EL (cell line): ENCODE measurements at regions not wholly inside any gene's neighbourhood (a gene's known extent, or its start where the extent isn't known, plus 50 kb on each side); places are given as distances from the start of the nearest gene placed in this dataset.
"Not testable (repeated sequence)": the region's sequence is repeated elsewhere in the genome, so short reads cannot be mapped to it uniquely, and the experiment has no call there.

Experiments used
- DNase-seq: peaks from one replicate; pipeline ENCODE4 v3.0.0-alpha.2; 2016

DNA sequence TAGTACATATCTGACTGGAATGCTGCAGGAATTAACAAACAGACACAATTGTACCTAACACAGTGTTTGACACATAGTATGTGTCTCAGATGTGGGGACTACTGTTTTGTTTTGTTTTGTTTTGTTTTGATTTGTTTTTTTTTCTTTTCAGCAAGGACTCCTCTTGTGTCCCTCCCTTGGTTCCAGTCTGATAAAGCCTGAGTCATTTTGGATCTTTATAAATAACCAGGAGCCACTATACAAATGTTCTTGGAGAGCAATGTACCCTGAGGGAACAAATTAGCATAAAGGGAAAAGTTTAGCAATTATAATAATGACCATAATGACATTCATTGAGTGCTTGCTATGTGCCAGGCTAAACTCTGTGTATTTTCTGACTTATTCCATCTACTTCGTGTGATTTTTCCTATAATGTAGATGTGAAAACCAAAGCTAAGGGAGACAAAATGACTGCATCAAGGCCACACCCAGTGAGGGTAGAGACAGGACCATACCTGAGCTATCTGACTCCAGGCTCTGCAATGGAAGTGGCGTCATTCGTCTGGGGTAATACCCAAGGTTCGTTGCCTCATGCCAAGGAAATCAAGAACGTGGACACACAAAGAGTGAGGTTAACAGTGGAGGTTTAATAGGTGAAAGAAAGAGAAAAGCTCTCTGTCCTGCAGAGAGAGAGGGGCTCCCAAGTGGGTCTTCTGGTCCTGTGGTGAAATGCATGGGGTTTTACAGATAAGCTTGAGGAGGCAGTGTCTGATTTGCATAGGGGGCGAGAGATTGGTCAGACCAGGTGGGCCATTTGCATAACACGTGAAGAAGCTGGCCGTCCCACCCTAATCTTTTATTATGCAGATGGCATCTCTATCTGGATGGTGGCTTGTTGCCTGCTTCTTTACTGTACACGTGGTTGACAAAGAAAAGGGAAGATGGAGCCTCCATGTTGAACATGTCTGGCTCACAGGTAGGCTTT lies 285.5 kb upstream of the SFSWAP start:
- no peak for DNase-seq

- DNase-seq: no peak
Observed at GRCh38 chr12:131428091-131428685, 282.7 kb upstream of the SFSWAP start.

DNA sequence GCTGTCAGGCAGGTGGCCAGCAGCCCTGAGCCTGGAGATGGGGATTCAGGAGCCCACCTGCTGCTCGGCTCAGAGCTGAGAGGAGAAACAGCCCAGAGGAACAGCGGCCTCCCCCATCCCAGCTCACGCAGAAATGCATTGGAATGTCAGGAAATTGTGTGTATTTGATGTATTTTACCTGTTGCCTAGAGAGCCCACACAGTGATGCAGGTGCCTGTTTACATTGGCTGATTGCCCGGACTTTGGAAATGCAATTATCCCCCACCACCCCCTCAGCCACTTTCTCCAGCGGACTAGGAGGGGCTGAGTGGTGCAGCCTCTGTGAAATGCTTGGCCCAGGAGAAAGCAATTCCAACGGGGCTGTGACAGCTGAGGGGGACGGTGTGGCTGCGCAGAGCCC lies 281.7 kb upstream of the SFSWAP start:
- not testable (repeated sequence) for DNase-seq

GRCh38 chr12:131429697-131430096 lies 281.2 kb upstream of the SFSWAP start:
- not testable (repeated sequence) for DNase-seq

DNA sequence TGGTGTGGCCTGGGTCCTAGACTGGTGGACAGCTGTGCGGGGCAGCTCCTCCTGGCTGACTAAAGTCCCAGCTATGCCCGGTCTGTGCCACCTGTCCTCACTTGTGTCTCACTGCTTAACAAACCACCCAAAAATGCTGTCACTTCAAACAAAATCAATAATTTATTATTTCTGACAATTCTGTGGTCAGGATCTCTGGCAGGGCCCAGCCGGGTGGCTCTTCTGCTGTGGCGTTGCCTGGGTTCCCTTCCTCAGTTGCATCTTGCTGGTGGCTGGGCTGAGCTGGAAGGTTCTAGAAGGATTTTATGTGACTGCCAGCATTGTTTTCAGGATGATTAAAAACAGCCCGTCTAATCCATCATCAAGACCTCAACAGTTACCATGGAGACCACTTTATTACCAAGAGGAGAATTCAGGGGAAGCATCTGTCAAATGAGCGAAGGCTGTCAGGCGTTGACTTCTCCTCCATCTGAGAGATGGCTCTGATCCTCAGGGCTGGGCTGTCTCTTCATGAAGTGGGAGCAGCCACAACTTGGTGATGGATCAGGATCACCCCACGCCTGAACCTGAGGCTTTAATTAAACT lies 280.6 kb upstream of the SFSWAP start:
- DNase-seq: no peak

DNA sequence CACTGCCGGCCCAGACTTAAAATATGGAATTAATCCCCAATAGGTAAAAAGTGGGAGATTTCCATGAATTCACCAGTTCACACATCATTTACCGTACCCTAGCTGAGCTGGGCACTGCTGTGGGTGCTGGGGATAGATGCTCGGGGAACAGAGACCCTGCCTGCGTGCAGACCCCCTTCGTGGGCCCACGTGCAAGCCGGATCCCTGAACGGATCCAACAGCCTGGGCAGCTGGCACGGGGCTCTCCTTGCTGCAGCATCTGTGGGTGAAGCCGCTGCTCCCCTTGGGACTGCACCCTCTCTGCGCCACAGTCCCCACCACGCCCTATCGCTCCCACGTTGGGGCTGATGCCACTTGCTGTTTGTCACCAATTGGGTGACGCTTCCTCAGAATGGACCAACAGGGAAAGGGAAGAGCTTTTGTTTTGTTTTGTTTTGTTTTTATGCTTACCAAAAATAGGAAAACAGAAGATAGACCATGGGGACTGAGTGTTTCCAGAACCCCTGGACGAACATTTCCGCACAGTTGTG lies 279.7 kb upstream of the SFSWAP start:
- DNase-seq: not testable (repeated sequence)

DNA sequence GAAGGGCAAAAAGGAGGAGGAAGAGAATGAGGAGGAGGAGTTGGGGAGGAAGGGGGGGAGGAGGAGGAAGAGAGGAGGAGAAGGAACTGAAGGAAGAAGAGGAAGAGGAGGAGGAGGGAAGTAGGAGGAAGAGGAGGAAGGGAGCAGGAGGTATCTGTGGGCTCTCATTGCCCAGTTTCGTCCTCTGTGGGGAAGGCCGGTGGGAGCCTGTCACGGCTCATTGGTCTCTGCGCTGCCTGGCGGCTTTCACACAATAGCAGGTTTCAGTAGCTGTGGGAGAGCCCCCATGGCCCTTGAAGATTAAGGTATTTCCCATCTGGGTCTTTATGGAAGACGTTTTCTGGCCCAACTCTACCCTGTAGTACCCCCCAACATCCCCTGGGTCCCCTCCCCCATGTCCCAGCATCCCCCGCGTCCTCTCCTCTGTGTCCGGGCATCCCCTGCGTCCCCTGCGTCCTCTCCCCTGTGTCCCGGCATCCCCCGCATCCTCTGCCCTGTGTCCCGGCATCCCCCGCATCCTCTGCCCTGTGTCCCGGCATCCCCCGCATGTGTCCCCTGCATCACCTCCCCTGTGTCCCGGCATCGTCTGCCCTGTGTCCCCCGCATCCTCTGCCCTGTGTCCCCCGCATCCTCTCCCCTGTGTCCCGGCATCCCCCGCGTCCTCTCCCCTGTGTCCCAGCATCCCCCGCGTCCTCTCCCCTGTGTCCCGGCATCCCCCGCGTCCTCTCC lies 278.2 kb upstream of the SFSWAP start:
- DNase-seq: no peak

GRCh38 chr12:131434208-131435125 lies 276.4 kb upstream of the SFSWAP start:
- DNase-seq: no peak

DNA sequence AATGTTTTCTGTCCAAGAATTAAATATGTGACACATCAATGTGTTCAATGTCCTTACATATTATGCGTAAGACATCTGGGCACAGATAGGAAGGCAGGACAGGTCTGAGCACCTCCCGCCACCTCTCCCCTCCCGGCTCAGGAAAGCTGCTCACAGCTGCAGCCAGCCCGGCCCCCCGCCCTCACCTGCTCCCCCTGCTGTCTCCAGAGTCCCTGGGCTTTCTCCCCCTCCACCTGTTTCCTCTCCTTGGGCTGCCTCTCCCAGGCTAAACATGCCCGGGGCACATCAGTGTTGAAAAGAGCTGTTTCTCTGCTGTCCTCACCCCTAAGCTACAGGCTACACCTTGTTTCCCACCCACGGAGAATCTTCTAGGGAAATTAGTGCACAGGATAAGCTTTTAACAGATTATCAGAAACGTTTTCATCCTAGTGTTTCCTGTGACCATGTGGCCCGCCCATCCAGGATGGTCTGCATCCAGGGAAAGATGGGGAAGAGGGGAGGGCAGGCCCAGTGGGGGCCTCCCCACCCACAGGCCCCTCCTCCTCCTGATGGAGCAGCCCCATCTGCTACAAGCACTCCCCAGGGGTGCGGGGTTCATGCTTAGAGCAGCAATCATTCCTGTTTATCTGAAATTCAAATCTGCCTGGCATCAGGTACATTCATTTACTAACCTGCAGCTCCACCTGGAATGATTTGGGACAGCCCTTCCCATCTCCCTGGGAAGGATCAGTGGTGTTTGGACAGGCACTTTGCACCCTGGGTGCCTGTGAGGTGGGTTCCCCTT lies 273.8 kb upstream of the SFSWAP start:
- no peak for DNase-seq

- DNase-seq: no peak
Observed at GRCh38 chr12:131437706-131438492, 273.0 kb upstream of the SFSWAP start.

DNA sequence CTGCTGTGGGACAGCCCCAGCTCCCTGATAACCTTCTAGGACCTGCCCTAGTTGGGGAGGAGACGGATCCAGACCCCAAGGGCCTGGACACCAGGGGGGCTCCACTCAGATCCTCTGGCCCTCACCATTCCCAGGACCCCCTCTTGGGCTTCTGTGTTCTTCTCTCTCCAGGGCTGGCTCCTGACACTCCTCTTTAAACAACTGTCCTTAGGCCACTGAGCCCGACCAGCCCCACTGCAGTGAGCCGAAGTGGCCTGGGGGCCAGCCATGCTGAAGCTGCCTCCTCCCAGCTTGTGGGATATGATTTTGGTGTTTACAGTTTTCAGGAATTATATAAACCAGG lies 272.4 kb upstream of the SFSWAP start:
- not testable (repeated sequence) for DNase-seq

GRCh38 chr12:131438881-131439280 lies 272.0 kb upstream of the SFSWAP start:
- DNase-seq: no peak

GRCh38 chr12:131439752-131440151 lies 271.1 kb upstream of the SFSWAP start:
- DNase-seq: not testable (repeated sequence)

- not testable (repeated sequence) for DNase-seq
Observed at GRCh38 chr12:131440209-131441059, 270.5 kb upstream of the SFSWAP start.

- DNase-seq: no peak
Observed at GRCh38 chr12:131441060-131441396, 269.9 kb upstream of the SFSWAP start.

GRCh38 chr12:131441638-131442336 lies 269.1 kb upstream of the SFSWAP start:
- DNase-seq: no peak

DNA sequence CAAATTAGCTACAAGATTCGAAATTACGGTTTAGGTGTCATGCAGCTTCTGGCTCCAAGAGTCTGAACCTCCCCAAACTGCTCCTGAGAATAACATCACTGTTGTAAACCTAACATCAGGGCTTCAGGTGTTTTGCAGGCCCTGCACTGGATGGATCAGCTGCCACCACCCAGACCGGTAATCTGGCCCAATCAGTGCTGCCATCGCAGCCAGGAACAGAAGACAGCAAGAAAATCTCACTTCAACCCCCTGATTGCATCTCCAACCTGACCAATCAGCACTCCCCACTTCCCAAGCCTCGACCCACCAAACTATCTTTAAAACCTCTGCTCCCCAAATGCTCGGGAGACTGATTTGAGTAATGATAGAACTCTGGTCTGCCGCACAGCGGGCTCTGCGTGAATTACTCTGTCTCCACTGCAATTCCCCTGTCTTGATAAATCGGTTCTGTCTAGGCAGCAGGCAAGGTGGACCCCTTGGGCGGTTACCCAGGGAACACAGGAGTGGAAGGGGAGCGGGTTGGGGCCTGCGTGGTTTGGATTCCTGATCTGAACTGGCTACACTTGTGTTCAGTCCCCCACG lies 268.5 kb upstream of the SFSWAP start:
- DNase-seq: no peak
